Endothelial cell of umbilical vein (primary cell): ENCODE measurements at regions not wholly inside any gene's neighbourhood (a gene's known extent, or its start where the extent isn't known, plus 50 kb on each side); places are given as distances from the start of the nearest gene placed in this dataset.

Source experiments
- POLR2A ChIP-seq: IDR thresholded peaks from 2 replicates; pipeline ENCODE4 v1.6.1; 2012; ENCODE audit warnings: low read depth, mild to moderate bottlenecking, control low read depth, low read length
- TF ChIP-seq, protein P1 (sequence below), 2 donors: IDR thresholded peaks; 1 replicate in 1 of 2; 2 replicates in 1 of 2; pipeline ENCODE4 v1.5.1; 2011; ENCODE audit warnings: low read length in 2 of 2, mild to moderate bottlenecking in 2 of 2, moderate library complexity in 2 of 2, control low read depth in 1 of 2, inconsistent platforms in 1 of 2, low read depth in 1 of 2; ENCODE audit not compliant: insufficient read depth in 1 of 2; ENCODE audit errors: extremely low read depth in 1 of 2

DNA sequence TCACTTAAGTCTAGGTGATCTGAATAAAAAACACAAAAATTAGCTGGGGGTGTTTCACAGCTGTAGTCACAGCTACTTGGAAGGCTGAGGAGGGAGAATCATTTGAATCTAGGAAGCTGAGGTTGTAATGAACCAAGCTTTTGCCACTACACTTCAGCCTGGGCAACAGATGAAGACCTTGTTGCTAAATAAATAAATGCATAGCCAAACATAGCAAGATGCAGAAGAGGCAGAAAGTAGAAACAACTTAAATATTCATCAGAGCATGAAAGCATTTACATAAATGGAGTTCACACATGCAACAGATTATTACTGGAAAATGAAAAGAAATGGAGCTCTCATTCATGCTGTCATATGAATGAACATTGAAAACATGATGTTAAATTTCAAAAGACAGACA lies 348.9 kb upstream of the HSFY2 start:
- TF ChIP-seq POLR2A, result no peak
- TF ChIP-seq, protein P1, sequence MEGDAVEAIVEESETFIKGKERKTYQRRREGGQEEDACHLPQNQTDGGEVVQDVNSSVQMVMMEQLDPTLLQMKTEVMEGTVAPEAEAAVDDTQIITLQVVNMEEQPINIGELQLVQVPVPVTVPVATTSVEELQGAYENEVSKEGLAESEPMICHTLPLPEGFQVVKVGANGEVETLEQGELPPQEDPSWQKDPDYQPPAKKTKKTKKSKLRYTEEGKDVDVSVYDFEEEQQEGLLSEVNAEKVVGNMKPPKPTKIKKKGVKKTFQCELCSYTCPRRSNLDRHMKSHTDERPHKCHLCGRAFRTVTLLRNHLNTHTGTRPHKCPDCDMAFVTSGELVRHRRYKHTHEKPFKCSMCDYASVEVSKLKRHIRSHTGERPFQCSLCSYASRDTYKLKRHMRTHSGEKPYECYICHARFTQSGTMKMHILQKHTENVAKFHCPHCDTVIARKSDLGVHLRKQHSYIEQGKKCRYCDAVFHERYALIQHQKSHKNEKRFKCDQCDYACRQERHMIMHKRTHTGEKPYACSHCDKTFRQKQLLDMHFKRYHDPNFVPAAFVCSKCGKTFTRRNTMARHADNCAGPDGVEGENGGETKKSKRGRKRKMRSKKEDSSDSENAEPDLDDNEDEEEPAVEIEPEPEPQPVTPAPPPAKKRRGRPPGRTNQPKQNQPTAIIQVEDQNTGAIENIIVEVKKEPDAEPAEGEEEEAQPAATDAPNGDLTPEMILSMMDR (IDR thresholded peaks at IDR 0.05; ENCODE audit: extremely low read depth in 1 of 2, insufficient read depth in 1 of 2, low read depth in 1 of 2, low read length in 2 of 2), result no peak
